Glutamatergic neuron (in vitro differentiated cells): ENCODE measurements at regions not wholly inside any gene's neighbourhood (a gene's known extent, or its start where the extent isn't known, plus 50 kb on each side); places are given as distances from the start of the nearest gene placed in this dataset.

ENCODE experiments used
- DNase-seq: peaks from one replicate; pipeline ENCODE4 v3.0.0; 2022
- H3K27ac Mint-ChIP-seq: one replicate; pipeline ENCODE4 v1.8.0; 2020; ENCODE audit warnings: mild to moderate bottlenecking, mixed read lengths, inconsistent platforms; ENCODE audit not compliant: unreplicated experiment
- H3K27me3 Mint-ChIP-seq: one replicate; pipeline ENCODE4 v1.8.0; 2020; ENCODE audit warnings: mild to moderate bottlenecking, moderate library complexity, mixed read lengths, inconsistent platforms; ENCODE audit not compliant: unreplicated experiment
- H3K36me3 Mint-ChIP-seq: one replicate; pipeline ENCODE4 v1.8.0; 2020; ENCODE audit warnings: mild to moderate bottlenecking, mixed read lengths, inconsistent platforms; ENCODE audit not compliant: unreplicated experiment
- H3K4me1 Mint-ChIP-seq: one replicate; pipeline ENCODE4 v1.8.0; 2020; ENCODE audit warnings: mild to moderate bottlenecking, low read depth, mixed read lengths, inconsistent platforms; ENCODE audit not compliant: unreplicated experiment
- H3K4me3 Mint-ChIP-seq: one replicate; pipeline ENCODE4 v1.8.0; 2020; ENCODE audit warnings: mild to moderate bottlenecking, mixed read lengths, inconsistent platforms; ENCODE audit not compliant: unreplicated experiment
- H3K9me3 Mint-ChIP-seq: one replicate; pipeline ENCODE4 v1.8.0; 2020; ENCODE audit warnings: mild to moderate bottlenecking, moderate library complexity, mixed read lengths, inconsistent platforms; ENCODE audit not compliant: unreplicated experiment
- CTCF ChIP-seq: fragments of 200-600 bp; sonication (generic); IDR thresholded peaks from one replicate; pipeline ENCODE4 v1.5.0; 2021; ENCODE audit not compliant: partially characterized antibody, unreplicated experiment

DNA sequence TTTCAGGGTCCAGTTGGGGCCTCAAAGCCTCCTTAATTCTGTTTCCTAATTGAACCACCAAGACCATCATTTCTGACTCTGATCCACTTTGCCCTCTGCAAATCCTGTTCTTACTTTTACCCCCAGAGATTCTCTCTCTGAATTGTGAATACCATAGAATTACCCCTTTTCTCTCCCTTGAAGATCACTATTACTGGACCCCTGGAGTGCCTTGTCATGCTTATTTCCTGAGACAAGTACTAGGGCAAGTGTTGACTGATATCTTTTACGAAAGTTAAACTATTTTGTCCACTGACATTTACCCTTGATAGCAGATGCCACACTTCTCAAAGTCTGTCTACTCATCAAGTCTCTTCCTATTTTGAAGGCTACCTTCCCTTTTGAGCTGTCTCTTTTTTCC lies 246.9 kb upstream of the PTGER4 start:
- H3K27ac Mint-ChIP-seq = no peak overlapping the region
- H3K4me1 Mint-ChIP-seq = no peaks in the 10 kb centered on the region
- H3K27me3 Mint-ChIP-seq = no peaks in the 10 kb centered on the region
- H3K9me3 Mint-ChIP-seq = no peaks in the 10 kb centered on the region
- no peak for DNase-seq
- TF ChIP-seq CTCF = no peak
- H3K36me3 Mint-ChIP-seq = no peaks in the 10 kb centered on the region
- H3K4me3 Mint-ChIP-seq = no peak overlapping the region

DNA sequence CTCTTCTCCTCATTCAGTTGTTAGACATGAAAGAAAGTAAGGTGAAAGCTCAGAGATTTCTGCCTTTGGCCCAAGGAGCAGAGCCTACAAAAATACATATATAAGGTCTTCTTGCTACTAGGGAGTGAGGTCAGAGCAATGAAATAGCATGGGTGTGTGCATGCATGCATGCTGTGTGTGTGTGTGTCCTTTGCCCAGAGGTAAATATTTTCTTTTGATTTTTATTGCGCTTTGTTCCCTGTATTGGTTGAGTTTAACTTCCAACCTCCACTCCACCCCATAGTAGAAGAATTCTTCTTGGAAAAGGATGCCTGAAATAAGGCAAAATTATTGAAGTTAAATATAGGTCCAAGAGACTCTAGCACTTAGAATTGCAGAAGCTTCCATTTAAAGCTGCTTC lies 248.0 kb upstream of the PTGER4 start:
- H3K9me3 Mint-ChIP-seq = no peaks in the 10 kb centered on the region
- no peaks in the 10 kb centered on the region for H3K4me1 Mint-ChIP-seq
- no peak overlapping the region for H3K4me3 Mint-ChIP-seq
- H3K27me3 Mint-ChIP-seq = no peaks in the 10 kb centered on the region
- H3K36me3 Mint-ChIP-seq = no peaks in the 10 kb centered on the region
- H3K27ac Mint-ChIP-seq = no peak overlapping the region
- TF ChIP-seq CTCF = no peak
- no peak for DNase-seq

GRCh38 chr5:40430101-40430710 lies 249.5 kb upstream of the PTGER4 start:
- Mint-ChIP-seq H3K9me3 (no peaks in the 10 kb centered on the region), H3K27ac (no peak overlapping the region), H3K4me3 (no peak overlapping the region), H3K4me1 (no peaks in the 10 kb centered on the region), H3K36me3 (no peaks in the 10 kb centered on the region), H3K27me3 (no peaks in the 10 kb centered on the region)
- TF ChIP-seq CTCF = no peak
- no peak for DNase-seq

- no peak overlapping the region for H3K4me3 Mint-ChIP-seq
- H3K9me3 Mint-ChIP-seq = no peaks in the 10 kb centered on the region
- no peak overlapping the region for H3K27ac Mint-ChIP-seq
- H3K36me3 Mint-ChIP-seq = no peaks in the 10 kb centered on the region
- no peaks in the 10 kb centered on the region for H3K4me1 Mint-ChIP-seq
- no peak for TF ChIP-seq CTCF
- DNase-seq = no peak
- H3K27me3 Mint-ChIP-seq = no peaks in the 10 kb centered on the region
Measured at GRCh38 chr5:40429258-40430100, 250.2 kb upstream of the PTGER4 start.

DNA sequence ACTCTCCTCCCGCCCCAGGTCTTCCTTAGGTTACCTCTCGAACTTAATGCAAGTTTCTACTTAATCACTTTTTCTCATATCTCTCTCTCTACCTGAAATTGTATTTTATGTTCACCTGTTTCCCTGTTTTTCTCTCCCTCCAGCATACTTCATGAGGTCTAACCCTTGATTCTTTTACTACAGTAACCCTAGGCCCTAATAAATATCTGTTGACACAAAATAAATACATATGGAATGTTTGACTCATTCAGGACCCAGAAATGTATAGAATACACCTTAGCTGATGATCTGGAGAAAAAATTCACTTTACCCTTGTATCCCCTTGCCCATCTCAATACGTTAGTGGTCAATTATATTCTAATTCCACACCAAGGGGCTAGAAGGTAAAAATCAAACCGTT lies 250.9 kb upstream of the PTGER4 start:
- Mint-ChIP-seq H3K36me3 (no peaks in the 10 kb centered on the region), H3K4me3 (no peak overlapping the region), H3K4me1 (no peaks in the 10 kb centered on the region), H3K27me3 (no peaks in the 10 kb centered on the region), H3K27ac (no peak overlapping the region), H3K9me3 (no peaks in the 10 kb centered on the region)
- no peak for DNase-seq
- TF ChIP-seq CTCF = no peak
